ENCODE measurements at regions not wholly inside any gene's neighbourhood (a gene's known extent, or its start where the extent isn't known, plus 50 kb on each side); places are given as distances from the start of the nearest gene placed in this dataset.

- H4K5ac ChIP-seq (ENCODE audit: insufficient read length, low read depth, low read length), result no peak overlapping the region
- H4K8ac ChIP-seq (ENCODE audit: extremely low read depth, insufficient read depth, low read length), result no peak overlapping the region
- POLR2A ChIA-PET (ENCODE audit: partially characterized antibody), result interaction anchor here (1.8 kb wide), 1 partner anchor 103 kb away, joined by 5 read pairs; no protein-coding TSS in a partner anchor
- H3K23me2 ChIP-seq (ENCODE audit: low read depth, low read length), result no peaks in the 10 kb centered on the region
- no peak overlapping the region for H3K4me2 ChIP-seq (ENCODE audit: insufficient read depth in 1 of 2, low read depth in 2 of 2, low read length in 2 of 2)
- no peaks in the 10 kb centered on the region; a peak in 2 of 7 replicates for H3K27me3 ChIP-seq (replicated peaks in 1 of 4; ENCODE audit: control insufficient read depth in 3 of 4, extremely low read depth in 1 of 4, insufficient read depth in 3 of 4, low read length in 3 of 4)
- H4K91ac ChIP-seq (replicated peaks; ENCODE audit: insufficient read length, low read length), result no peak overlapping the region
- no peak overlapping the region for H2BK12ac ChIP-seq (ENCODE audit: low read depth, low read length)
- no peak overlapping the region for H2AK5ac ChIP-seq (ENCODE audit: low read depth, low read length)
- DNase-seq (ENCODE audit: low read depth in 1 of 2, low spot score in 2 of 2) (no peak), FAIRE-seq (no peak)
- H3K36me3 ChIP-seq (ENCODE audit: control insufficient read depth in 2 of 4, insufficient read depth in 4 of 4, low read length in 3 of 4), result no peaks in the 10 kb centered on the region
- H2BK5ac ChIP-seq (ENCODE audit: low read depth, low read length), result no peak overlapping the region
- H3K79me1 ChIP-seq (ENCODE audit: low read depth, low read length), result no peaks in the 10 kb centered on the region
- H3K4ac ChIP-seq (replicated peaks; ENCODE audit: insufficient read length, low read depth, low read length), result no peak overlapping the region
- 83% methylated on average over 2 of the region's 2 CpGs; no CpG with 5 or more reads in 1 of the 2 experiments for whole genome bisulfite sequencing, 2 experiments (ENCODE audit: extremely low coverage in 1 of 2, insufficient coverage in 1 of 2, insufficient read length in 1 of 2, insufficient replicate concordance in 2 of 2, low coverage in 1 of 2, low lambda C conversion rate in 2 of 2, missing lambda C conversion rate in 1 of 2)
- TF ChIP-seq JUN (IDR thresholded peaks at IDR 0.05; ENCODE audit: low read depth, low read length) (no peak), SP4 (IDR thresholded peaks at IDR 0.05; ENCODE audit: low read length) (no peak)
- peaks cover 1 to 5% (median 2%) of the 10 kb centered on the region in 4 experiments; a peak in 5 of 7 replicates for H3K4me1 ChIP-seq (replicated peaks in 1 of 4; ENCODE audit: control insufficient read depth in 3 of 4, insufficient read depth in 4 of 4, low read length in 3 of 4)
- no peak overlapping the region for H3K23ac ChIP-seq (ENCODE audit: insufficient read length)
- no peak overlapping the region for H2BK120ac ChIP-seq (replicated peaks; ENCODE audit: low read depth, low read length)
- no peak overlapping the region for H3K56ac ChIP-seq (replicated peaks; ENCODE audit: insufficient read length, low read depth, low read length)
- no peaks in the 10 kb centered on the region for H3K9me3 ChIP-seq (ENCODE audit: insufficient read depth in 2 of 2, low read depth in 1 of 2, low read length in 1 of 2)
- no peak overlapping the region for H3K18ac ChIP-seq (ENCODE audit: extremely low read depth, low read length)
- 0 out of 2 replicates have a peak overlapping the region, but pooled peaks have one; percentile 22 for H2BK15ac ChIP-seq (ENCODE audit: low read length)
- no peak overlapping the region; the same call in 1 of the 2 replicates for H2BK20ac ChIP-seq (ENCODE audit: low read length)
- no peak overlapping the region for H3K4me3 ChIP-seq (ENCODE audit: extremely low read depth in 1 of 4, insufficient read depth in 2 of 4, low read depth in 3 of 4, low read length in 4 of 4)
- H3K9ac ChIP-seq (replicated peaks in 1 of 4; ENCODE audit: extremely low read depth in 1 of 4, low read depth in 3 of 4, low read length in 3 of 4), result no peak overlapping the region
- no peak overlapping the region for H2AFZ ChIP-seq (ENCODE audit: low read length)
- no peaks in the 10 kb centered on the region for H4K20me1 ChIP-seq (replicated peaks in 1 of 2; ENCODE audit: control insufficient read depth in 1 of 2, insufficient read depth in 2 of 2, low read length in 2 of 2)
- no peaks in the 10 kb centered on the region for H3K79me2 ChIP-seq (ENCODE audit: control insufficient read depth in 1 of 2, insufficient read depth in 2 of 2, low read length in 2 of 2)
- H3K14ac ChIP-seq (ENCODE audit: insufficient read length), result no peak overlapping the region
- CTCF ChIA-PET (ENCODE audit: partially characterized antibody), result no interaction called here
- H3K27ac ChIP-seq (ENCODE audit: low read depth, low read length), result no peak overlapping the region
These were observed 105.0 kb upstream of the TLE3 start for GRCh38 chr15:70202756-70203155.

Measured in H1 (cell line).